ENCODE measurements at regions not wholly inside any gene's neighbourhood (a gene's known extent, or its start where the extent isn't known, plus 50 kb on each side); places are given as distances from the start of the nearest gene placed in this dataset.
"Not testable (repeated sequence)": the region's sequence is repeated elsewhere in the genome, so short reads cannot be mapped to it uniquely, and the experiment has no call there.

- DNase-seq = no peak
These were observed 1420.4 kb downstream of the RAPGEF2 start for GRCh38 chr4:160523231-160523630.

GRCh38 chr4:160537681-160538080 lies 1434.8 kb downstream of the RAPGEF2 start:
- DNase-seq = no peak

GRCh38 chr4:160546201-160546600 lies 1443.3 kb downstream of the RAPGEF2 start:
- no peak for DNase-seq

GRCh38 chr4:160549951-160550519 lies 1447.2 kb downstream of the RAPGEF2 start:
- not testable (repeated sequence) for DNase-seq

GRCh38 chr4:160562661-160563060 lies 1459.8 kb downstream of the RAPGEF2 start:
- no peak for DNase-seq

GRCh38 chr4:160563552-160564282 lies 1460.8 kb downstream of the RAPGEF2 start:
- no peak for DNase-seq

- no peak for DNase-seq
These were observed 1464.8 kb downstream of the RAPGEF2 start for GRCh38 chr4:160567634-160568033.

GRCh38 chr4:160570271-160570670 lies 1467.4 kb downstream of the RAPGEF2 start:
- no peak for DNase-seq

GRCh38 chr4:160574272-160574671 lies 1471.4 kb downstream of the RAPGEF2 start:
- DNase-seq = not testable (repeated sequence)

GRCh38 chr4:160580581-160580980 lies 1477.7 kb downstream of the RAPGEF2 start:
- DNase-seq = no peak

- DNase-seq = no peak
These were observed 1489.4 kb downstream of the RAPGEF2 start for GRCh38 chr4:160592258-160592657.

GRCh38 chr4:160595646-160596045 lies 1492.8 kb downstream of the RAPGEF2 start:
- no peak for DNase-seq

- DNase-seq = no peak
These were observed 1501.7 kb downstream of the RAPGEF2 start for GRCh38 chr4:160604541-160604940.

- DNase-seq = no peak
These were observed 1508.3 kb downstream of the RAPGEF2 start for GRCh38 chr4:160611181-160611580.

GRCh38 chr4:160631044-160631443 lies 1528.2 kb downstream of the RAPGEF2 start:
- no peak for DNase-seq

GRCh38 chr4:160652790-160653189 lies 1511.0 kb downstream of the FSTL5 start:
- no peak for DNase-seq

GRCh38 chr4:160675550-160675949 lies 1488.2 kb downstream of the FSTL5 start:
- DNase-seq = no peak

GRCh38 chr4:160685729-160686128 lies 1478.1 kb downstream of the FSTL5 start:
- DNase-seq = no peak

- DNase-seq = no peak
These were observed 1462.1 kb downstream of the FSTL5 start for GRCh38 chr4:160701671-160702070.

- DNase-seq = no peak
These were observed 1454.8 kb downstream of the FSTL5 start for GRCh38 chr4:160709026-160709425.

GRCh38 chr4:160709546-160709945 lies 1454.3 kb downstream of the FSTL5 start:
- DNase-seq = no peak

GRCh38 chr4:160716551-160716950 lies 1447.2 kb downstream of the FSTL5 start:
- DNase-seq = no peak

GRCh38 chr4:160717848-160718247 lies 1446.0 kb downstream of the FSTL5 start:
- DNase-seq = no peak

- DNase-seq = no peak
These were observed 1439.7 kb downstream of the FSTL5 start for GRCh38 chr4:160724063-160724462.

GRCh38 chr4:160745126-160745525 lies 1418.7 kb downstream of the FSTL5 start:
- DNase-seq = no peak
